Ishikawa (cell line): ENCODE measurements at regions not wholly inside any gene's neighbourhood (a gene's known extent, or its start where the extent isn't known, plus 50 kb on each side); places are given as distances from the start of the nearest gene placed in this dataset.

Experiments
- EP300 ChIP-seq: IDR thresholded peaks from 2 replicates; pipeline ENCODE4 v1.6.1; 2012; ENCODE audit warnings: borderline replicate concordance
- FOXM1 ChIP-seq: IDR thresholded peaks from 2 replicates; pipeline ENCODE4 v1.6.1; 2012; ENCODE audit warnings: low read depth, borderline replicate concordance
- TEAD4 ChIP-seq: IDR thresholded peaks from 2 replicates; pipeline ENCODE4 v1.6.1; 2012

DNA sequence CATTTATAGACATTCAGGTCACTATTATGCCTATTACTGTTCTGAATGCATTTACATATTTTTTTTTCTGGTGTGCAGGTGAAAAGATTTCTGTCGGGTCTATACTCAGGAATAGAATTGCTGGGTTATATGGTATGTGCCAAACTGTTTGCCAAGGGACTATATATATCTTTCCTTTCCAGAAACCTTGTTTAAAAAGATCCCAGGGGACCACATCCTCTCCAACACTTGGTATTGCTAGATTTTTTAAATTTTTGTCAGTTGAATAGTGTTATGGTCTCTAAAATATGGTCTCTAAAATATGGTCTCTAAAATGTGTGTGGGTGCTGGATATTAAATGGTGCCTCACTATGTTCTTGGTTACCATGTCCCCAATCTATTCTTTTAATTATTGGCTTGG lies 131.3 kb downstream of the INSIG2 start:
- TF ChIP-seq EP300 (no peak), FOXM1 (no peak), TEAD4 (no peak)
